ENCODE measurements at regions not wholly inside any gene's neighbourhood (a gene's known extent, or its start where the extent isn't known, plus 50 kb on each side); places are given as distances from the start of the nearest gene placed in this dataset.

- Mint-ChIP-seq H3K9me3 (ENCODE audit: low read depth, unreplicated experiment) (no peaks in the 10 kb centered on the region), H3K36me3 (ENCODE audit: insufficient read depth, unreplicated experiment) (no peaks in the 10 kb centered on the region), H3K27ac (ENCODE audit: unreplicated experiment) (no peak overlapping the region), H3K4me1 (ENCODE audit: low read depth, unreplicated experiment) (peaks cover 22% of the 10 kb centered on the region), H3K27me3 (ENCODE audit: unreplicated experiment) (no peaks in the 10 kb centered on the region), H3K4me3 (ENCODE audit: low read depth, unreplicated experiment) (no peak overlapping the region)
- no TSS peak for BruUV-seq (replicated peaks)
- CTCF ChIA-PET = no interaction called here
- DNase-seq = no peak
- intact Hi-C loops (cut with micrococcal nuclease; ENCODE audit: unreplicated experiment) = no loop called here
- TF ChIP-seq CTCF (IDR thresholded peaks at IDR 0.05; ENCODE audit: unreplicated experiment) = no peak
Observed at GRCh38 chr2:134770702-134771101, 51.9 kb upstream of the TMEM163 start.

GRCh38 chr2:134771313-134771801 is 52.6 kb upstream of the TMEM163 start:
- BruUV-seq (replicated peaks) = no TSS peak
- Mint-ChIP-seq H3K27ac (ENCODE audit: unreplicated experiment) (no peak overlapping the region), H3K27me3 (ENCODE audit: unreplicated experiment) (no peaks in the 10 kb centered on the region), H3K9me3 (ENCODE audit: low read depth, unreplicated experiment) (no peaks in the 10 kb centered on the region), H3K36me3 (ENCODE audit: insufficient read depth, unreplicated experiment) (no peaks in the 10 kb centered on the region), H3K4me3 (ENCODE audit: low read depth, unreplicated experiment) (no peak overlapping the region), H3K4me1 (ENCODE audit: low read depth, unreplicated experiment) (peaks cover 23% of the 10 kb centered on the region)
- DNase-seq = no peak
- no peak for TF ChIP-seq CTCF (IDR thresholded peaks at IDR 0.05; ENCODE audit: unreplicated experiment)
- intact Hi-C loops (cut with micrococcal nuclease; ENCODE audit: unreplicated experiment) = no loop called here
- CTCF ChIA-PET = no interaction called here

GRCh38 chr2:134772493-134773169 is 53.8 kb upstream of the TMEM163 start:
- H3K4me1 Mint-ChIP-seq (ENCODE audit: low read depth, unreplicated experiment) = peaks cover 23% of the 10 kb centered on the region
- no peak for DNase-seq
- H3K36me3 Mint-ChIP-seq (ENCODE audit: insufficient read depth, unreplicated experiment) = no peaks in the 10 kb centered on the region
- intact Hi-C loops (cut with micrococcal nuclease; ENCODE audit: unreplicated experiment) = no loop called here
- no peak overlapping the region for H3K27ac Mint-ChIP-seq (ENCODE audit: unreplicated experiment)
- no peak for TF ChIP-seq CTCF (IDR thresholded peaks at IDR 0.05; ENCODE audit: unreplicated experiment)
- no peaks in the 10 kb centered on the region for H3K9me3 Mint-ChIP-seq (ENCODE audit: low read depth, unreplicated experiment)
- H3K4me3 Mint-ChIP-seq (ENCODE audit: low read depth, unreplicated experiment) = no peak overlapping the region
- H3K27me3 Mint-ChIP-seq (ENCODE audit: unreplicated experiment) = no peaks in the 10 kb centered on the region
- no TSS peak for BruUV-seq (replicated peaks)
- CTCF ChIA-PET = no interaction called here

GRCh38 chr2:134773335-134773734 is 54.5 kb upstream of the TMEM163 start:
- Mint-ChIP-seq H3K36me3 (ENCODE audit: insufficient read depth, unreplicated experiment) (no peaks in the 10 kb centered on the region), H3K27ac (ENCODE audit: unreplicated experiment) (no peak overlapping the region), H3K4me1 (ENCODE audit: low read depth, unreplicated experiment) (peaks cover 23% of the 10 kb centered on the region), H3K4me3 (ENCODE audit: low read depth, unreplicated experiment) (no peak overlapping the region), H3K9me3 (ENCODE audit: low read depth, unreplicated experiment) (no peaks in the 10 kb centered on the region), H3K27me3 (ENCODE audit: unreplicated experiment) (no peaks in the 10 kb centered on the region)
- intact Hi-C loops (cut with micrococcal nuclease; ENCODE audit: unreplicated experiment) = no loop called here
- BruUV-seq (replicated peaks) = no TSS peak
- DNase-seq = no peak
- CTCF ChIA-PET = no interaction called here
- no peak for TF ChIP-seq CTCF (IDR thresholded peaks at IDR 0.05; ENCODE audit: unreplicated experiment)

Data from Calu3 (cell line).